Activated naive CD4-positive, alpha-beta T cell treated with anti-CD3 and anti-CD28 coated beads, Interleukin-2, amount 10 ng/mL, durations not matched to agents 7 days and 5 days (primary cell): ENCODE measurements at regions not wholly inside any gene's neighbourhood (a gene's known extent, or its start where the extent isn't known, plus 50 kb on each side); places are given as distances from the start of the nearest gene placed in this dataset.
"Not testable (repeated sequence)": the region's sequence is repeated elsewhere in the genome, so short reads cannot be mapped to it uniquely, and the experiment has no call there.

Experiments used
- CTCF ChIA-PET: fragments of 350-600 bp; sonication (Branson Sonifier 250); formaldehyde crosslinking; loops from one replicate; lab custom pipeline; 2021; ENCODE audit warnings: antibody characterized with exemption; lab: Charles Lee
- DNase-seq: peaks from one replicate; pipeline ENCODE4 v3.0.0-alpha.2; 2020
- H3K27ac Mint-ChIP-seq: one replicate; pipeline ENCODE4 v1.8.0; 2021; ENCODE audit warnings: mild to moderate bottlenecking, moderate library complexity, mixed read lengths
- H3K27me3 Mint-ChIP-seq: one replicate; pipeline ENCODE4 v1.8.0; 2021; ENCODE audit warnings: mild to moderate bottlenecking, mixed read lengths
- H3K36me3 Mint-ChIP-seq: one replicate; pipeline ENCODE4 v1.8.0; 2021; ENCODE audit warnings: mixed read lengths
- H3K4me1 Mint-ChIP-seq: one replicate; pipeline ENCODE4 v1.8.0; 2021; ENCODE audit warnings: mixed read lengths
- H3K4me3 Mint-ChIP-seq: one replicate; pipeline ENCODE4 v1.8.0; 2021; ENCODE audit warnings: mild to moderate bottlenecking, moderate library complexity, mixed read lengths
- H3K9me3 Mint-ChIP-seq: one replicate; pipeline ENCODE4 v1.8.0; 2021; ENCODE audit warnings: mixed read lengths

- CTCF ChIA-PET = no interaction called here
- DNase-seq = no peak
- H3K27ac Mint-ChIP-seq = no peak overlapping the region
- H3K36me3 Mint-ChIP-seq = no peaks in the 10 kb centered on the region
- H3K27me3 Mint-ChIP-seq = no peaks in the 10 kb centered on the region
- H3K9me3 Mint-ChIP-seq = no peaks in the 10 kb centered on the region
- H3K4me3 Mint-ChIP-seq = no peak overlapping the region
- no peaks in the 10 kb centered on the region for H3K4me1 Mint-ChIP-seq
Measured at GRCh38 chrX:73922856-73923455, 70.4 kb upstream of the XIST start.

GRCh38 chrX:73916931-73917667, 64.6 kb upstream of the XIST start:
- Mint-ChIP-seq H3K27me3 (no peaks in the 10 kb centered on the region), H3K4me3 (no peak overlapping the region), H3K27ac (no peak overlapping the region), H3K4me1 (no peaks in the 10 kb centered on the region), H3K9me3 (no peaks in the 10 kb centered on the region), H3K36me3 (no peaks in the 10 kb centered on the region)
- DNase-seq = no peak
- CTCF ChIA-PET = no interaction called here

GRCh38 chrX:73916489-73916888, 64.0 kb upstream of the XIST start:
- H3K9me3 Mint-ChIP-seq = no peaks in the 10 kb centered on the region
- H3K4me1 Mint-ChIP-seq = no peaks in the 10 kb centered on the region
- H3K27me3 Mint-ChIP-seq = no peaks in the 10 kb centered on the region
- CTCF ChIA-PET = no interaction called here
- no peak overlapping the region for H3K4me3 Mint-ChIP-seq
- no peak overlapping the region for H3K27ac Mint-ChIP-seq
- no peaks in the 10 kb centered on the region for H3K36me3 Mint-ChIP-seq
- DNase-seq = no peak

- DNase-seq, H3K4me3 Mint-ChIP-seq, CTCF ChIA-PET, H3K27me3 Mint-ChIP-seq, H3K27ac Mint-ChIP-seq, H3K36me3 Mint-ChIP-seq, H3K9me3 Mint-ChIP-seq, H3K4me1 Mint-ChIP-seq: not testable (repeated sequence)
Measured at GRCh38 chrX:73914792-73915191, 62.3 kb upstream of the XIST start.

GRCh38 chrX:73913580-73913979, 61.1 kb upstream of the XIST start:
- Mint-ChIP-seq H3K36me3 (no peaks in the 10 kb centered on the region), H3K4me3 (no peak overlapping the region), H3K27me3 (no peaks in the 10 kb centered on the region), H3K27ac (no peak overlapping the region), H3K4me1 (no peaks in the 10 kb centered on the region), H3K9me3 (no peaks in the 10 kb centered on the region)
- no peak for DNase-seq
- CTCF ChIA-PET = no interaction called here

GRCh38 chrX:73911946-73912345, 59.4 kb upstream of the XIST start:
- CTCF ChIA-PET, H3K27me3 Mint-ChIP-seq, H3K4me1 Mint-ChIP-seq, H3K4me3 Mint-ChIP-seq, H3K9me3 Mint-ChIP-seq, H3K27ac Mint-ChIP-seq, DNase-seq, H3K36me3 Mint-ChIP-seq: not testable (repeated sequence)

GRCh38 chrX:73905749-73906374, 53.3 kb upstream of the XIST start:
- H3K4me1 Mint-ChIP-seq, H3K27me3 Mint-ChIP-seq, H3K27ac Mint-ChIP-seq, CTCF ChIA-PET, DNase-seq, H3K4me3 Mint-ChIP-seq, H3K36me3 Mint-ChIP-seq, H3K9me3 Mint-ChIP-seq: not testable (repeated sequence)

GRCh38 chrX:73903941-73904340, 51.4 kb upstream of the XIST start:
- Mint-ChIP-seq H3K4me1 (no peaks in the 10 kb centered on the region), H3K36me3 (no peaks in the 10 kb centered on the region), H3K27ac (no peak overlapping the region), H3K27me3 (no peaks in the 10 kb centered on the region), H3K4me3 (no peak overlapping the region), H3K9me3 (peaks cover 6% of the 10 kb centered on the region)
- CTCF ChIA-PET = no interaction called here
- DNase-seq = no peak
